IPS-18c (cell line): ENCODE measurements at regions not wholly inside any gene's neighbourhood (a gene's known extent, or its start where the extent isn't known, plus 50 kb on each side); places are given as distances from the start of the nearest gene placed in this dataset.
"Not testable (repeated sequence)": the region's sequence is repeated elsewhere in the genome, so short reads cannot be mapped to it uniquely, and the experiment has no call there.

ENCODE experiments used
- H3K4me3 ChIP-seq: 2 replicates; pipeline ENCODE4 v1.7.0; 2013; ENCODE audit warnings: low read depth, mild to moderate bottlenecking, low read length, moderate library complexity; ENCODE audit not compliant: insufficient read depth
- H3K9me3 ChIP-seq: one replicate; pipeline ENCODE4 v1.6.1; 2013; ENCODE audit warnings: mild to moderate bottlenecking, low read length, moderate library complexity; ENCODE audit not compliant: control insufficient read depth, insufficient read depth

- H3K4me3 ChIP-seq, result no peak overlapping the region
- H3K9me3 ChIP-seq, result peaks cover 12% of the 10 kb centered on the region
These were observed 1052.1 kb downstream of the TMEM121 start for GRCh38 chr14:106578481-106578880.

DNA sequence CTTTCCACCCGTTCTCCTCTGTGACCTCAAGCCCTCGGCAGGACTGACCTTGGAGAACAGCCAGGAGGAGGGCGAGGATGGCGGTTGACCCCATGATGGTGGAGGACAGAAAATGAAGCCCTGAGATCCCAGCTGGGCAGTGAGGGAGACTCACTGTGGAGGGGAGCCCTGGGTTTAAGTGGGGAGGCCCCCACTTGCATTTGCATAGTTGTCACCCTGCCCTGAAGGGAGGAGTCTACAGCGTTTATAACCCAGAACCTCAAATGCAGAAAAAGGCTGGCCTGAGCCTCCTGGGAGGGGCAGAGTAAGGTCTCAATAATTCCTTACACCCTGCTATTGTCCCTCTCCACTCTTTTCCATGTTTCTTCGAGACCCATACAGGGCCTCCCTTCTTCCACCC, 1052.7 kb downstream of the TMEM121 start:
- Histone ChIP-seq H3K4me3 (no peak overlapping the region), H3K9me3 (peaks cover 17% of the 10 kb centered on the region)

DNA sequence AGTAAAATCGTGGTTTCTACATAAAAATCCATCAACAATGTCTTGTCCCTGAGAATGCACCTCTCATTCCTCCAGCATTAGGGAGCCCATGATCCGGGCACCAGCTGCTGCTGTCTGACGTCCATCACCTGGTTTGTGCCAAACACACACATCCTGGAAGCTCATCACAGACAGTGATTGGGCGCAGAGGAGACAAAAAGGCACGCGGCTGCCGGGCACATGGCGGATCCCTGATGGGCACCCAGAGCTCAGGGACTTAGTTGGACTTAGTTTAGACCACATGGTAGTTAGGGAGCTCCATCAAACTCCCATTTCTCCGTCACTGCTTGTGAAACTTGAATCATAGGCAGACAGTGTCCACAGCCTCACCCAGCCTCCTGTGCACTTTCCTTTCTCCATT, 1059.3 kb downstream of the TMEM121 start:
- H3K9me3 ChIP-seq, result peaks cover 31% of the 10 kb centered on the region
- H3K4me3 ChIP-seq, result peak overlapping the region; percentile 20; the same call in 1 of the 2 replicates

GRCh38 chr14:106586098-106586704, 1059.8 kb downstream of the TMEM121 start:
- 0 out of 2 replicates have a peak overlapping the region, but pooled peaks have one; percentile 20 for H3K4me3 ChIP-seq
- H3K9me3 ChIP-seq, result peaks cover 33% of the 10 kb centered on the region

- not testable (repeated sequence) for H3K4me3 ChIP-seq
- peaks cover 24% of the 10 kb centered on the region for H3K9me3 ChIP-seq
These were observed 1065.2 kb downstream of the TMEM121 start for GRCh38 chr14:106591539-106591938.

DNA sequence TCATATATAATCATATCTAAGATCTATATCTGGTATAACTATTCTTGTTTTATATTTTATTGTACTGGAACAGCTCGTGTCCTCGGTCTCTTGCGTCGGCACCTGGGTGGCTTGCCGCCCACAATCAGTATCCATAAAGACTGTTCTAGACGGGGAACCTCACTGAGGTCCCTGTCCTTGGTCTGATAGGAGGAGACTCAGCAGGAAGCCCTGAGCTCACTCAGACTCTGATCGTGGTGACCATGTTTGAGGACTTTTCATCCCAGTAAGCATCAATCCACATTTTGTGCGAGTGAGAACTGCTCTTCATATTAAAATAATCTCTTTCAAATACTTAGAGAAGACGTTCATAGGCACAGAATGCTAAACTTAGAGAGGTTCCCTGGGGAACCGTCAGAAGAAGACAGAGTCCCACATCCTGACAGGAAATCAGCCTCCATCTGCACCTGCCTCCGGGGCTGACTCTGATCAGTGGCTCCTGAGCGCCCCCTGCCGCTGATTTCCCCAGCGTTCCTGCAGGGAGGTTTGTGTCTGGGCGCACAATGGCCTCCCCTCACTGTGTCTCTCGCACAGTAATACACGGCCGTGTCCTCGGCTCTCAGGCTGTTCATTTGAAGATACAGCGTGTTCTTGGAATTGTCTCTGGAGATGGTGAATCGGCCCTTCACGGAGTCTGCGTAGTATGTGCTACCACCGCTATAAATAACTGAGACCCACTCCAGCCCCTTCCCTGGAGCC, 1065.9 kb downstream of the TMEM121 start:
- H3K9me3 ChIP-seq, result peaks cover 19% of the 10 kb centered on the region
- H3K4me3 ChIP-seq, result not testable (repeated sequence)

- peaks cover 22% of the 10 kb centered on the region for H3K9me3 ChIP-seq
These were observed 1072.8 kb downstream of the TMEM121 start for GRCh38 chr14:106599209-106599608.

GRCh38 chr14:106605548-106606448, 1079.4 kb downstream of the TMEM121 start:
- Histone ChIP-seq H3K9me3 (peaks cover 40% of the 10 kb centered on the region), H3K4me3 (no peak overlapping the region)

More at GRCh38 chr14:106599209-106599608, 1072.8 kb downstream of the TMEM121 start:
- no peak overlapping the region for H3K4me3 ChIP-seq

DNA sequence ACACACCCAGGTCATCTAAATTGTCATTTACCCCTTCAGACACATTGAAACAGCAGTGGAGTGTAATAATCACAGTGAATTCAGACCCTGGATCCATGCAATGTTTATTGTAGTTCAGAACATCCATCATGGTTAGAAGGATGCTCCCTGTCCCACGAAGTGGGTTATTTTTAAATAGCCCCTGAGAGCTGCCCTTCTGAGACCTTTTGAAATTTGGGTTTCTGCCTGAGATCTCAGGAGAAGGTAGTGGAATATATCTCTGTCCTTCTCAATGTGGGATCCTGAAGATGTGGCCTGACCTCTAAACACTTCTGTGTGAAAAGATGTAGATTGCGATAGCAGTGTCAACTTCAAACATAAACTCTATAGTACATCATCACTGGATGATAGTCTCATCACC, 1080.6 kb downstream of the TMEM121 start:
- no peak overlapping the region for H3K4me3 ChIP-seq

DNA sequence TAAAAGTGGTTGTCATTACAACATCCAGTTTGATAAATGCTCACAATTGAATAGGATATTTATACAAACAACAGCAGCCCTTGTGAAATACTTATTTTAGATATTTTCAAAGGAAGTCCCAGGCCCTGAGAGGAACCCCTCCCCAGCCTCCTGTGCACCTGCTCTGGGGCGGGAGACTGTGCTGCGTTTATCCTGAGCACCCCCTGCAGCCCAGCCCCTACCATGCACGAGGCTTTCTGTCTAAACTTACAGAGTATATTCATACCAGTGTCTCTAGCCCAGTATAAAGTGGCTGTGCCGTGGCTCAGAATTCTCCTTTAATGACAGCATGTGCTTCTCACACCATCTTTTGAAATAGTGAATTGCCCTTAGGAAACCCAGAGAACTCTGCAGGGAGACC, 1084.3 kb downstream of the TMEM121 start:
- Histone ChIP-seq H3K4me3 (no peak overlapping the region), H3K9me3 (peaks cover 28% of the 10 kb centered on the region)

More for the DNA sequence above, 1080.6 kb downstream of the TMEM121 start:
- peaks cover 42% of the 10 kb centered on the region for H3K9me3 ChIP-seq

DNA sequence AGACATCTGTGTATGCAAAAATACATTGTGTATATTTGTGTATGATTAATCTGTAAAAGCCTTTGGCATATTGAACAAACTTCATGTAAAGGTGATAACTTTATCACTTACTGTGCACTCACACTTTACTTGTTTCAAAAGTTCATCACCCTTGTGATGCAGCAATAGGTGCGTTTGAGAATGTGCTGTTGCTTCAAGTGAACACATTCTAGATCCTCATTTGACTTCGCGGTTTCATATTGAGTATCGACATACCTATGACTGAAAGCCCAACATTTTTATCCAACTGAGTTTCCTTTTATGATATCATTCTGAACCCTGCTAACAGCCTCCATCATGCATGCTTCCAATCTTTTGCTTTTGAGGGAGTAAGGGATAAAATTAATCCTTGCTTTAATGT, 1086.9 kb downstream of the TMEM121 start:
- Histone ChIP-seq H3K4me3 (no peak overlapping the region), H3K9me3 (peaks cover 17% of the 10 kb centered on the region)

- not testable (repeated sequence) for H3K4me3 ChIP-seq
- H3K9me3 ChIP-seq, result peaks cover 14% of the 10 kb centered on the region
These were observed 1092.1 kb downstream of the TMEM121 start for GRCh38 chr14:106618471-106618951.

DNA sequence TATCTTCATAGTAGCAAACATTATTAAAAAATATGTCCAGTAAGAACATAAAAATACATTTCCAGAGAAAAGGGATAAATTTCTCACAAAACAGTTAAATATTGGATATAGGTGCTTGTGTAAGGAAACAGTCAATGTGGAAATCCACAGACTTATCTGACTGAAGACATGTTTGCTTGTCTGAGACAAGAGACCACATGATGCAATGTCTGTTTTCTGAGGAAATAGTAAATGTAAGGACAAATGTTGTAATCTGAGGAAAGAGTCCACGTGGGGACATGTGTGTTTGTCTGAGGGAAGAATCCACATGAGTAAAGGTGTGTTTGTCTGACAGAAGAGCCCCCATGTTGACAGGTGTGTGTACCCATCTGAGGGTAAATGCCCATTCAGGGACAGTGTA, 1093.2 kb downstream of the TMEM121 start:
- no peak overlapping the region for H3K4me3 ChIP-seq
- peaks cover 21% of the 10 kb centered on the region for H3K9me3 ChIP-seq

GRCh38 chr14:106620368-106620767, 1094.0 kb downstream of the TMEM121 start:
- Histone ChIP-seq H3K4me3 (no peak overlapping the region), H3K9me3 (peaks cover 26% of the 10 kb centered on the region)

- Histone ChIP-seq H3K4me3 (no peak overlapping the region), H3K9me3 (peaks cover 29% of the 10 kb centered on the region)
These were observed 1095.9 kb downstream of the TMEM121 start for GRCh38 chr14:106622200-106622745.

- H3K4me3 ChIP-seq, result no peak overlapping the region
- peaks cover 29% of the 10 kb centered on the region for H3K9me3 ChIP-seq
These were observed 1098.8 kb downstream of the TMEM121 start for GRCh38 chr14:106625186-106625585.

DNA sequence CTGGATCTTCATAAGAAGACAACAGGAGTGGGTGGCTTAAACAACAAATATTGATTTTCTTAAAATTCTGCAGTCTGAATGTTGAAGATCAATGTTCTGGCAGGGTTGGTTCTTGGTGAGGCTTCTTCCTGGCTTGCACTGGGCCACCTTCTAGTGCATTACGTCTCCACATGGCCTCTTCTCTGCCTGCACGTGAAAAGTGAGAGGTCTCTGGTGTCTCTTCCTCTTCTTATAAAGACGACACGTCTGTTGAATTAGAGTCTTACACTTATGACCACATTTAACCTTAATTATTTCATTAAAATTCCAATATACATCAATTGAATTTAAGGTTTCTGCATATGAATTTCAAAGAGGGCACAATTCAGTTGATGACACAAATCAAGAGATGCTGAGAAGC, 1100.1 kb downstream of the TMEM121 start:
- not testable (repeated sequence) for H3K4me3 ChIP-seq
- H3K9me3 ChIP-seq, result peaks cover 29% of the 10 kb centered on the region
